Vagina (tissue), 2 donors: ENCODE measurements at regions not wholly inside any gene's neighbourhood (a gene's known extent, or its start where the extent isn't known, plus 50 kb on each side); places are given as distances from the start of the nearest gene placed in this dataset.

Experiments used
- CTCF ChIP-seq, 3 experiments: fragments of 450-650 bp in 2 of 3; fragments of 200-600 bp in 1 of 3; sonication (generic) in 1 of 3; IDR thresholded peaks; one replicate each; pipeline ENCODE4 v1.5.1; 2017 to 2019; ENCODE audit warnings: antibody characterized with exemption in 3 of 3, mild to moderate bottlenecking in 2 of 3, moderate library complexity in 2 of 3
- POLR2A ChIP-seq, 2 donors: fragments of 450-650 bp; IDR thresholded peaks; one replicate each; pipeline ENCODE4 v1.6.1; 2017; ENCODE audit warnings: antibody characterized with exemption in 2 of 2, mild to moderate bottlenecking in 2 of 2, moderate library complexity in 2 of 2
- POLR2AphosphoS5 ChIP-seq, 2 donors: sonication (generic); formaldehyde crosslinking; IDR thresholded peaks; one replicate each; pipeline ENCODE4 v1.9.0; 2017; ENCODE audit warnings: antibody characterized with exemption in 2 of 2, mild to moderate bottlenecking in 2 of 2, low read depth in 1 of 2; ENCODE audit not compliant: insufficient read depth in 1 of 2

- TF ChIP-seq CTCF (IDR thresholded peaks at IDR 0.05) (no peak), POLR2A (IDR thresholded peaks at IDR 0.05) (no peak), POLR2AphosphoS5 (IDR thresholded peaks at IDR 0.05; ENCODE audit: insufficient read depth in 1 of 2, low read depth in 1 of 2) (no peak)
Measured at GRCh38 chr10:130438861-130439260, 302.7 kb downstream of the GLRX3 start.
